ENCODE measurements at regions not wholly inside any gene's neighbourhood (a gene's known extent, or its start where the extent isn't known, plus 50 kb on each side); places are given as distances from the start of the nearest gene placed in this dataset.

DNA sequence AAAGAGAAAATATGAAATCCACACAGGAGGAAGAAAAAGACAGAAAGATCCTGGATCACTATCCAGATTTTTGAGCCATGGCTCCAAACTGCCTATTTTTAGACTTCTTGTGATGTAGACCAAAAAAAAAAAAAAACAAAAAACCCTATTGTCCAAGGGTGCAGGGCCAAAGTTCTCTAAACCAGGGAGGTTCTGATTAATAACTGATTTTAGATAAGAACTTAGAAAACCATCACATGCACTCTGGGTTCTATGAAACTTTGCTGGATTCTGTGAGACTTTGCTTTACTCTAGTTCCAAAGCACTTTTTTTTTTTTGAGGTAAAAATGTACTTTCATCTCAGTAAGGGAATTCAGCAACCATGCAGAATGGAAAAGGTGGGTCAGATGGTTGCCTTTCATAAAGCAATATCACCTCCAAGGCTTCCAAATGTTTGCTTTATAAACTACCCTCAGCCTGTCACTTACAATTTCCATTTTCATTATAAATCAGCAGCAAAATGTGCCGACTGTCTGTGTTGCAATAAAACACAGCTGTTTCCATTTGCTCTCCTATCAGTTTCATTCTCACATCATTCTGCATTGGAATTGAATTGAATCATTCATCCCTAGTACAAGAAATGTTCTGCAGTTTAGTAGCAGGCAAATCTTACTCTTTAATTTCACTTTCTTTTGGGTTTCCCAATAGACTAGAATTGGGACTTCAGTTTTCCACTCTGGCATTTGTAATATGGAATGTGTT is 1584.3 kb upstream of the RAG2 start:
- H3K9me3 Mint-ChIP-seq: peaks cover 67% of the 10 kb centered on the region
- H3K4me3 Mint-ChIP-seq: no peak overlapping the region
- H3K36me3 Mint-ChIP-seq: peaks cover 56% of the 10 kb centered on the region
- TF ChIP-seq TEAD4 (CRISPR knock-in tag; IDR thresholded peaks at IDR 0.05): no peak
- TF ChIP-seq, protein P1, sequence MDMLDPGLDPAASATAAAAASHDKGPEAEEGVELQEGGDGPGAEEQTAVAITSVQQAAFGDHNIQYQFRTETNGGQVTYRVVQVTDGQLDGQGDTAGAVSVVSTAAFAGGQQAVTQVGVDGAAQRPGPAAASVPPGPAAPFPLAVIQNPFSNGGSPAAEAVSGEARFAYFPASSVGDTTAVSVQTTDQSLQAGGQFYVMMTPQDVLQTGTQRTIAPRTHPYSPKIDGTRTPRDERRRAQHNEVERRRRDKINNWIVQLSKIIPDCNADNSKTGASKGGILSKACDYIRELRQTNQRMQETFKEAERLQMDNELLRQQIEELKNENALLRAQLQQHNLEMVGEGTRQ (CRISPR knock-in tag; IDR thresholded peaks at IDR 0.05): no peak
- no peak for TF ChIP-seq ZNF138 (CRISPR knock-in tag; conservative IDR thresholded peaks at IDR 0.05)
- no peak for TF ChIP-seq ZNF416 (CRISPR knock-in tag; IDR thresholded peaks at IDR 0.05)
- TF ChIP-seq HMGA2 (CRISPR knock-in tag; IDR thresholded peaks at IDR 0.05): no peak
- H3K27me3 Mint-ChIP-seq (ENCODE audit: low read depth): no peaks in the 10 kb centered on the region; the same call in 1 of the 2 replicates
- ChIA-PET CTCF (no interaction called here), POLR2A (no interaction called here)
- H3K27ac Mint-ChIP-seq: no peak overlapping the region
- DNase-seq (ENCODE audit: low spot score): no peak
- no peaks in the 10 kb centered on the region for H3K4me1 Mint-ChIP-seq
- no peak for ATAC-seq

DNA sequence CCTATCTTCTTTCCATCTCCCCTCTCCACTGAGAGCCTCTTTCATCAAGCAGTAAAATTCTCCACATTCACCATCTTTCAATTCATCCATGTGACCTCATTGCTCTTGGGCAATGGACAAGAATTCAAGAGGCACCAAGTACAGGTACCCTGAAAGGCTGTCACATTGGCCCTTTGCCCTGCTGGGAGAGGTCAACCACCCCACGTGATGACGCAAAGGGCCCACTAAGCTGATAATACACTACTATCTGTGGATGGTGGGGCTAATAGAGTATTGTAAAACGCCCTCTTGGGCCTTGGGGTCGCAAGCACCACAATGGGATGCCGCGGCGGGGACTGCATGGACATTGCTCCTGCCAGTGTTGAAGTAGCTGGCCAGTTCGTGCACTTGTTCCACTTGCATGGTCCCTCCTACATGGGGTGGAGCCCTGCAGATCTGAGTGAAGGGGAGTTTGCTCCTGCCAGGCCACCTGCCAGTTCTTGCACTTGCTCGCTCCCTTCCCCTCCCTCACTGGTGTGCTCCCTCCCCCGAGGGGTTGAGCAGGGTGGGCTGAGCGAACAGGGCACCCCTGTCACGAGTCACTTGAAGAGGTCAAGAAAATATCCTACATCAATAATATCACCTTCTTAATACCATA is 1578.8 kb upstream of the RAG2 start:
- DNase-seq (ENCODE audit: low spot score) (no peak), ATAC-seq (no peak)
- ChIA-PET CTCF (no interaction called here), POLR2A (no interaction called here)
- no peaks in the 10 kb centered on the region for H3K4me1 Mint-ChIP-seq
- H3K27me3 Mint-ChIP-seq (ENCODE audit: low read depth): no peaks in the 10 kb centered on the region
- H3K36me3 Mint-ChIP-seq: peaks cover 40% of the 10 kb centered on the region
- peaks cover 65% of the 10 kb centered on the region for H3K9me3 Mint-ChIP-seq
- H3K4me3 Mint-ChIP-seq: no peak overlapping the region
- H3K27ac Mint-ChIP-seq: no peak overlapping the region
- TF ChIP-seq ZNF138 (CRISPR knock-in tag; conservative IDR thresholded peaks at IDR 0.05) (no peak), ATF1 (CRISPR knock-in tag; IDR thresholded peaks at IDR 0.05) (no peak), IRF2 (CRISPR knock-in tag; IDR thresholded peaks at IDR 0.05; ENCODE audit: borderline replicate concordance, low read depth) (no peak), CBFB (CRISPR knock-in tag; IDR thresholded peaks at IDR 0.05; ENCODE audit: low read depth) (no peak), ZBTB21 (CRISPR knock-in tag; IDR thresholded peaks at IDR 0.05; ENCODE audit: borderline replicate concordance) (no peak), RORB (CRISPR knock-in tag; IDR thresholded peaks at IDR 0.05) (no peak), ZNF396 (CRISPR knock-in tag; IDR thresholded peaks at IDR 0.05; ENCODE audit: borderline replicate concordance) (no peak), SP1 (CRISPR knock-in tag; conservative IDR thresholded peaks at IDR 0.05) (no peak), GABPB1 (CRISPR knock-in tag; IDR thresholded peaks at IDR 0.05) (no peak), SOX15 (CRISPR knock-in tag; IDR thresholded peaks at IDR 0.05) (no peak), SMAD4 (CRISPR knock-in tag; IDR thresholded peaks at IDR 0.05) (no peak)
- TF ChIP-seq, protein P2, sequence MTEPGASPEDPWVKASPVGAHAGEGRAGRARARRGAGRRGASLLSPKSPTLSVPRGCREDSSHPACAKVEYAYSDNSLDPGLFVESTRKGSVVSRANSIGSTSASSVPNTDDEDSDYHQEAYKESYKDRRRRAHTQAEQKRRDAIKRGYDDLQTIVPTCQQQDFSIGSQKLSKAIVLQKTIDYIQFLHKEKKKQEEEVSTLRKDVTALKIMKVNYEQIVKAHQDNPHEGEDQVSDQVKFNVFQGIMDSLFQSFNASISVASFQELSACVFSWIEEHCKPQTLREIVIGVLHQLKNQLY (CRISPR knock-in tag; IDR thresholded peaks at IDR 0.05): no peak
- TF ChIP-seq, protein P3, sequence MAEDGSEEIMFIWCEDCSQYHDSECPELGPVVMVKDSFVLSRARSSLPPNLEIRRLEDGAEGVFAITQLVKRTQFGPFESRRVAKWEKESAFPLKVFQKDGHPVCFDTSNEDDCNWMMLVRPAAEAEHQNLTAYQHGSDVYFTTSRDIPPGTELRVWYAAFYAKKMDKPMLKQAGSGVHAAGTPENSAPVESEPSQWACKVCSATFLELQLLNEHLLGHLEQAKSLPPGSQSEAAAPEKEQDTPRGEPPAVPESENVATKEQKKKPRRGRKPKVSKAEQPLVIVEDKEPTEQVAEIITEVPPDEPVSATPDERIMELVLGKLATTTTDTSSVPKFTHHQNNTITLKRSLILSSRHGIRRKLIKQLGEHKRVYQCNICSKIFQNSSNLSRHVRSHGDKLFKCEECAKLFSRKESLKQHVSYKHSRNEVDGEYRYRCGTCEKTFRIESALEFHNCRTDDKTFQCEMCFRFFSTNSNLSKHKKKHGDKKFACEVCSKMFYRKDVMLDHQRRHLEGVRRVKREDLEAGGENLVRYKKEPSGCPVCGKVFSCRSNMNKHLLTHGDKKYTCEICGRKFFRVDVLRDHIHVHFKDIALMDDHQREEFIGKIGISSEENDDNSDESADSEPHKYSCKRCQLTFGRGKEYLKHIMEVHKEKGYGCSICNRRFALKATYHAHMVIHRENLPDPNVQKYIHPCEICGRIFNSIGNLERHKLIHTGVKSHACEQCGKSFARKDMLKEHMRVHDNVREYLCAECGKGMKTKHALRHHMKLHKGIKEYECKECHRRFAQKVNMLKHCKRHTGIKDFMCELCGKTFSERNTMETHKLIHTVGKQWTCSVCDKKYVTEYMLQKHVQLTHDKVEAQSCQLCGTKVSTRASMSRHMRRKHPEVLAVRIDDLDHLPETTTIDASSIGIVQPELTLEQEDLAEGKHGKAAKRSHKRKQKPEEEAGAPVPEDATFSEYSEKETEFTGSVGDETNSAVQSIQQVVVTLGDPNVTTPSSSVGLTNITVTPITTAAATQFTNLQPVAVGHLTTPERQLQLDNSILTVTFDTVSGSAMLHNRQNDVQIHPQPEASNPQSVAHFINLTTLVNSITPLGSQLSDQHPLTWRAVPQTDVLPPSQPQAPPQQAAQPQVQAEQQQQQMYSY (CRISPR knock-in tag; IDR thresholded peaks at IDR 0.05): no peak
- TF ChIP-seq, protein P4, sequence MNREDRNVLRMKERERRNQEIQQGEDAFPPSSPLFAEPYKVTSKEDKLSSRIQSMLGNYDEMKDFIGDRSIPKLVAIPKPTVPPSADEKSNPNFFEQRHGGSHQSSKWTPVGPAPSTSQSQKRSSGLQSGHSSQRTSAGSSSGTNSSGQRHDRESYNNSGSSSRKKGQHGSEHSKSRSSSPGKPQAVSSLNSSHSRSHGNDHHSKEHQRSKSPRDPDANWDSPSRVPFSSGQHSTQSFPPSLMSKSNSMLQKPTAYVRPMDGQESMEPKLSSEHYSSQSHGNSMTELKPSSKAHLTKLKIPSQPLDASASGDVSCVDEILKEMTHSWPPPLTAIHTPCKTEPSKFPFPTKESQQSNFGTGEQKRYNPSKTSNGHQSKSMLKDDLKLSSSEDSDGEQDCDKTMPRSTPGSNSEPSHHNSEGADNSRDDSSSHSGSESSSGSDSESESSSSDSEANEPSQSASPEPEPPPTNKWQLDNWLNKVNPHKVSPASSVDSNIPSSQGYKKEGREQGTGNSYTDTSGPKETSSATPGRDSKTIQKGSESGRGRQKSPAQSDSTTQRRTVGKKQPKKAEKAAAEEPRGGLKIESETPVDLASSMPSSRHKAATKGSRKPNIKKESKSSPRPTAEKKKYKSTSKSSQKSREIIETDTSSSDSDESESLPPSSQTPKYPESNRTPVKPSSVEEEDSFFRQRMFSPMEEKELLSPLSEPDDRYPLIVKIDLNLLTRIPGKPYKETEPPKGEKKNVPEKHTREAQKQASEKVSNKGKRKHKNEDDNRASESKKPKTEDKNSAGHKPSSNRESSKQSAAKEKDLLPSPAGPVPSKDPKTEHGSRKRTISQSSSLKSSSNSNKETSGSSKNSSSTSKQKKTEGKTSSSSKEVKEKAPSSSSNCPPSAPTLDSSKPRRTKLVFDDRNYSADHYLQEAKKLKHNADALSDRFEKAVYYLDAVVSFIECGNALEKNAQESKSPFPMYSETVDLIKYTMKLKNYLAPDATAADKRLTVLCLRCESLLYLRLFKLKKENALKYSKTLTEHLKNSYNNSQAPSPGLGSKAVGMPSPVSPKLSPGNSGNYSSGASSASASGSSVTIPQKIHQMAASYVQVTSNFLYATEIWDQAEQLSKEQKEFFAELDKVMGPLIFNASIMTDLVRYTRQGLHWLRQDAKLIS (CRISPR knock-in tag; IDR thresholded peaks at IDR 0.05; ENCODE audit: borderline replicate concordance): no peak
- TF ChIP-seq, protein P5, sequence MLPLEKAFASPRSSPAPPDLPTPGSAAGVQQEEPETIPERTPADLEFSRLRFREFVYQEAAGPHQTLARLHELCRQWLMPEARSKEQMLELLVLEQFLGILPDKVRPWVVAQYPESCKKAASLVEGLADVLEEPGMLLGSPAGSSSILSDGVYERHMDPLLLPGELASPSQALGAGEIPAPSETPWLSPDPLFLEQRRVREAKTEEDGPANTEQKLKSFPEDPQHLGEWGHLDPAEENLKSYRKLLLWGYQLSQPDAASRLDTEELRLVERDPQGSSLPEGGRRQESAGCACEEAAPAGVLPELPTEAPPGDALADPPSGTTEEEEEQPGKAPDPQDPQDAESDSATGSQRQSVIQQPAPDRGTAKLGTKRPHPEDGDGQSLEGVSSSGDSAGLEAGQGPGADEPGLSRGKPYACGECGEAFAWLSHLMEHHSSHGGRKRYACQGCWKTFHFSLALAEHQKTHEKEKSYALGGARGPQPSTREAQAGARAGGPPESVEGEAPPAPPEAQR (CRISPR knock-in tag; IDR thresholded peaks at IDR 0.05): no peak
- TF ChIP-seq, protein P6, sequence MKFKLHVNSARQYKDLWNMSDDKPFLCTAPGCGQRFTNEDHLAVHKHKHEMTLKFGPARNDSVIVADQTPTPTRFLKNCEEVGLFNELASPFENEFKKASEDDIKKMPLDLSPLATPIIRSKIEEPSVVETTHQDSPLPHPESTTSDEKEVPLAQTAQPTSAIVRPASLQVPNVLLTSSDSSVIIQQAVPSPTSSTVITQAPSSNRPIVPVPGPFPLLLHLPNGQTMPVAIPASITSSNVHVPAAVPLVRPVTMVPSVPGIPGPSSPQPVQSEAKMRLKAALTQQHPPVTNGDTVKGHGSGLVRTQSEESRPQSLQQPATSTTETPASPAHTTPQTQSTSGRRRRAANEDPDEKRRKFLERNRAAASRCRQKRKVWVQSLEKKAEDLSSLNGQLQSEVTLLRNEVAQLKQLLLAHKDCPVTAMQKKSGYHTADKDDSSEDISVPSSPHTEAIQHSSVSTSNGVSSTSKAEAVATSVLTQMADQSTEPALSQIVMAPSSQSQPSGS (CRISPR knock-in tag; IDR thresholded peaks at IDR 0.05; ENCODE audit: borderline replicate concordance, low read depth): no peak
- TF ChIP-seq, protein P7, sequence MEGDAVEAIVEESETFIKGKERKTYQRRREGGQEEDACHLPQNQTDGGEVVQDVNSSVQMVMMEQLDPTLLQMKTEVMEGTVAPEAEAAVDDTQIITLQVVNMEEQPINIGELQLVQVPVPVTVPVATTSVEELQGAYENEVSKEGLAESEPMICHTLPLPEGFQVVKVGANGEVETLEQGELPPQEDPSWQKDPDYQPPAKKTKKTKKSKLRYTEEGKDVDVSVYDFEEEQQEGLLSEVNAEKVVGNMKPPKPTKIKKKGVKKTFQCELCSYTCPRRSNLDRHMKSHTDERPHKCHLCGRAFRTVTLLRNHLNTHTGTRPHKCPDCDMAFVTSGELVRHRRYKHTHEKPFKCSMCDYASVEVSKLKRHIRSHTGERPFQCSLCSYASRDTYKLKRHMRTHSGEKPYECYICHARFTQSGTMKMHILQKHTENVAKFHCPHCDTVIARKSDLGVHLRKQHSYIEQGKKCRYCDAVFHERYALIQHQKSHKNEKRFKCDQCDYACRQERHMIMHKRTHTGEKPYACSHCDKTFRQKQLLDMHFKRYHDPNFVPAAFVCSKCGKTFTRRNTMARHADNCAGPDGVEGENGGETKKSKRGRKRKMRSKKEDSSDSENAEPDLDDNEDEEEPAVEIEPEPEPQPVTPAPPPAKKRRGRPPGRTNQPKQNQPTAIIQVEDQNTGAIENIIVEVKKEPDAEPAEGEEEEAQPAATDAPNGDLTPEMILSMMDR (IDR thresholded peaks at IDR 0.05): no peak

Measured in WTC11 (cell line).